ENCODE measurements at regions not wholly inside any gene's neighbourhood (a gene's known extent, or its start where the extent isn't known, plus 50 kb on each side); places are given as distances from the start of the nearest gene placed in this dataset.

- TF ChIP-seq, protein P1, sequence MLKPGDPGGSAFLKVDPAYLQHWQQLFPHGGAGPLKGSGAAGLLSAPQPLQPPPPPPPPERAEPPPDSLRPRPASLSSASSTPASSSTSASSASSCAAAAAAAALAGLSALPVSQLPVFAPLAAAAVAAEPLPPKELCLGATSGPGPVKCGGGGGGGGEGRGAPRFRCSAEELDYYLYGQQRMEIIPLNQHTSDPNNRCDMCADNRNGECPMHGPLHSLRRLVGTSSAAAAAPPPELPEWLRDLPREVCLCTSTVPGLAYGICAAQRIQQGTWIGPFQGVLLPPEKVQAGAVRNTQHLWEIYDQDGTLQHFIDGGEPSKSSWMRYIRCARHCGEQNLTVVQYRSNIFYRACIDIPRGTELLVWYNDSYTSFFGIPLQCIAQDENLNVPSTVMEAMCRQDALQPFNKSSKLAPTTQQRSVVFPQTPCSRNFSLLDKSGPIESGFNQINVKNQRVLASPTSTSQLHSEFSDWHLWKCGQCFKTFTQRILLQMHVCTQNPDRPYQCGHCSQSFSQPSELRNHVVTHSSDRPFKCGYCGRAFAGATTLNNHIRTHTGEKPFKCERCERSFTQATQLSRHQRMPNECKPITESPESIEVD (tag by site-specific recombination; IDR thresholded peaks at IDR 0.05): no peak
- TF ChIP-seq ZNF423 (tag by site-specific recombination; IDR thresholded peaks at IDR 0.05): no peak
- TF ChIP-seq, protein P2, sequence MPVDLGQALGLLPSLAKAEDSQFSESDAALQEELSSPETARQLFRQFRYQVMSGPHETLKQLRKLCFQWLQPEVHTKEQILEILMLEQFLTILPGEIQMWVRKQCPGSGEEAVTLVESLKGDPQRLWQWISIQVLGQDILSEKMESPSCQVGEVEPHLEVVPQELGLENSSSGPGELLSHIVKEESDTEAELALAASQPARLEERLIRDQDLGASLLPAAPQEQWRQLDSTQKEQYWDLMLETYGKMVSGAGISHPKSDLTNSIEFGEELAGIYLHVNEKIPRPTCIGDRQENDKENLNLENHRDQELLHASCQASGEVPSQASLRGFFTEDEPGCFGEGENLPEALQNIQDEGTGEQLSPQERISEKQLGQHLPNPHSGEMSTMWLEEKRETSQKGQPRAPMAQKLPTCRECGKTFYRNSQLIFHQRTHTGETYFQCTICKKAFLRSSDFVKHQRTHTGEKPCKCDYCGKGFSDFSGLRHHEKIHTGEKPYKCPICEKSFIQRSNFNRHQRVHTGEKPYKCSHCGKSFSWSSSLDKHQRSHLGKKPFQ (tag by site-specific recombination; IDR thresholded peaks at IDR 0.05): no peak
- peak; percentile 48 for TF ChIP-seq CTCF (tag by site-specific recombination; IDR thresholded peaks at IDR 0.05)
- TF ChIP-seq OSR2 (tag by site-specific recombination; IDR thresholded peaks at IDR 0.05): no peak
- TF ChIP-seq ZNF747 (tag by site-specific recombination; IDR thresholded peaks at IDR 0.05): no peak
- TF ChIP-seq KLF10 (tag by site-specific recombination; IDR thresholded peaks at IDR 0.05): 0 out of 2 replicates have a peak, but pooled peaks have one; percentile 16
- TF ChIP-seq PRDM1 (tag by site-specific recombination; IDR thresholded peaks at IDR 0.05): no peak
- no peak for TF ChIP-seq ZNF571 (tag by site-specific recombination; IDR thresholded peaks at IDR 0.05)
- peak; percentile 54; the same call in 1 of the 2 replicates for TF ChIP-seq ZNF660 (tag by site-specific recombination; IDR thresholded peaks at IDR 0.05)
- 0 out of 2 replicates have a peak, but pooled peaks have one; percentile 28 for TF ChIP-seq ZBTB17 (tag by site-specific recombination; IDR thresholded peaks at IDR 0.05)
- no peak for TF ChIP-seq ZSCAN23 (tag by site-specific recombination; IDR thresholded peaks at IDR 0.05)
- TF ChIP-seq BCL11A (tag by site-specific recombination; IDR thresholded peaks at IDR 0.05; ENCODE audit: low read depth): no peak
- no peak for TF ChIP-seq ZNF544 (tag by site-specific recombination; IDR thresholded peaks at IDR 0.05)
- no peak for TF ChIP-seq OVOL3 (tag by site-specific recombination; IDR thresholded peaks at IDR 0.05)
- TF ChIP-seq IKZF3 (tag by site-specific recombination; IDR thresholded peaks at IDR 0.05): no peak
- peak; percentile 42; the same call in 1 of the 2 replicates for TF ChIP-seq SP7 (tag by site-specific recombination; IDR thresholded peaks at IDR 0.05)
- no peak for TF ChIP-seq ZNF302 (tag by site-specific recombination; IDR thresholded peaks at IDR 0.05; ENCODE audit: low read depth)
- no peak for TF ChIP-seq GFI1B (tag by site-specific recombination; IDR thresholded peaks at IDR 0.05)
- TF ChIP-seq, protein P3, sequence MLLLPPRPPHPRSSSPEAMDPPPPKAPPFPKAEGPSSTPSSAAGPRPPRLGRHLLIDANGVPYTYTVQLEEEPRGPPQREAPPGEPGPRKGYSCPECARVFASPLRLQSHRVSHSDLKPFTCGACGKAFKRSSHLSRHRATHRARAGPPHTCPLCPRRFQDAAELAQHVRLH (tag by site-specific recombination; IDR thresholded peaks at IDR 0.05): 0 out of 2 replicates have a peak, but pooled peaks have one; percentile 27
- no peak for TF ChIP-seq ZNF792 (tag by site-specific recombination; IDR thresholded peaks at IDR 0.05)
- TF ChIP-seq ZNF830 (tag by site-specific recombination; IDR thresholded peaks at IDR 0.05; ENCODE audit: low read depth): no peak
- TF ChIP-seq, protein P4, sequence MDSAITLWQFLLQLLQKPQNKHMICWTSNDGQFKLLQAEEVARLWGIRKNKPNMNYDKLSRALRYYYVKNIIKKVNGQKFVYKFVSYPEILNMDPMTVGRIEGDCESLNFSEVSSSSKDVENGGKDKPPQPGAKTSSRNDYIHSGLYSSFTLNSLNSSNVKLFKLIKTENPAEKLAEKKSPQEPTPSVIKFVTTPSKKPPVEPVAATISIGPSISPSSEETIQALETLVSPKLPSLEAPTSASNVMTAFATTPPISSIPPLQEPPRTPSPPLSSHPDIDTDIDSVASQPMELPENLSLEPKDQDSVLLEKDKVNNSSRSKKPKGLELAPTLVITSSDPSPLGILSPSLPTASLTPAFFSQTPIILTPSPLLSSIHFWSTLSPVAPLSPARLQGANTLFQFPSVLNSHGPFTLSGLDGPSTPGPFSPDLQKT (IDR thresholded peaks at IDR 0.05; ENCODE audit: borderline replicate concordance, low read depth, low read length): no peak
Measured at GRCh38 chr2:176454893-176455815, 185.9 kb downstream of the MTX2 start (continued).
